A673 (cell line): ENCODE measurements at regions not wholly inside any gene's neighbourhood (a gene's known extent, or its start where the extent isn't known, plus 50 kb on each side); places are given as distances from the start of the nearest gene placed in this dataset.

Source experiments
- BruUV-seq: library from RNA; stranded (reverse); fragments of 400-500 nt; replicated peaks from 2 replicates; lab custom pipeline; 2021; lab: Mats Ljungman, UMichigan
- CTCF ChIA-PET: fragments of 300-600 bp; sonication (Branson Sonifier 250); formaldehyde crosslinking; loops from one replicate; lab custom pipeline; 2022; ENCODE audit warnings: antibody characterized with exemption; lab: Charles Lee
- POLR2A ChIA-PET: fragments of 300-600 bp; sonication (Branson Sonifier 250); formaldehyde crosslinking; loops from one replicate; lab custom pipeline; 2022; ENCODE audit warnings: antibody characterized with exemption; ENCODE audit not compliant: low non-redundant PET; lab: Charles Lee
- DNase-seq: peaks from one replicate; pipeline ENCODE4 v3.0.0-alpha.2; 2015; ENCODE audit warnings: low spot score
- H3K27ac ChIP-seq: fragments of 200-600 bp; sonication (generic); 2 replicates; pipeline ENCODE4 v1.5.1; 2016; ENCODE audit warnings: mixed run types, low read depth, mild to moderate bottlenecking, mixed read lengths, antibody characterized with exemption, low read length; ENCODE audit not compliant: poor library complexity, severe bottlenecking
- H3K27me3 ChIP-seq: fragments of 200-600 bp; sonication (generic); replicated peaks from 2 replicates; pipeline ENCODE4 v1.6.1; 2017; ENCODE audit warnings: mixed run types, low read depth, mild to moderate bottlenecking, mixed read lengths, antibody characterized with exemption, low read length; ENCODE audit not compliant: insufficient read depth, poor library complexity
- H3K36me3 ChIP-seq: fragments of 200-600 bp; sonication (generic); 2 replicates; pipeline ENCODE4 v1.6.1; 2016; ENCODE audit warnings: mixed run types, mild to moderate bottlenecking, mixed read lengths, antibody characterized with exemption, low read length; ENCODE audit not compliant: insufficient read depth, poor library complexity, severe bottlenecking
- H3K4me1 ChIP-seq: fragments of 200-600 bp; sonication (generic); 2 replicates; pipeline ENCODE4 v1.6.1; 2017; ENCODE audit warnings: mixed run types, mild to moderate bottlenecking, mixed read lengths, antibody characterized with exemption, low read length; ENCODE audit not compliant: insufficient read depth, poor library complexity, severe bottlenecking
- H3K4me3 ChIP-seq: fragments of 200-600 bp; sonication (generic); 2 replicates; pipeline ENCODE4 v1.5.1; 2016; ENCODE audit warnings: low read depth, mixed run types, mild to moderate bottlenecking, mixed read lengths, low read length; ENCODE audit not compliant: poor library complexity, severe bottlenecking
- H3K9me3 ChIP-seq: fragments of 200-600 bp; sonication (generic); 2 replicates; pipeline ENCODE4 v1.6.1; 2016; ENCODE audit warnings: mixed run types, low read depth, mild to moderate bottlenecking, mixed read lengths, antibody characterized with exemption, low read length; ENCODE audit not compliant: poor library complexity, severe bottlenecking
- CTCF ChIP-seq: fragments of 300-800, 200-600 bp; sonication (generic); conservative IDR thresholded peaks from 2 replicates; pipeline ENCODE4 v1.5.1; 2017; ENCODE audit warnings: low read depth, mild to moderate bottlenecking, antibody characterized with exemption, low read length, moderate library complexity, mixed read lengths
- EZH2 ChIP-seq: fragments of 200-600 bp; sonication (generic); IDR thresholded peaks from 2 replicates; pipeline ENCODE4 v1.6.1; 2017; ENCODE audit warnings: borderline replicate concordance, low read depth, mild to moderate bottlenecking, mixed read lengths, antibody characterized with exemption, low read length; ENCODE audit not compliant: poor library complexity, severe bottlenecking
- intact Hi-C: fragments of 100-400 bp; cut with micrococcal nuclease; formaldehyde crosslinking; loops from one replicate; pipeline ENCODE4 v1.10.0; 2022; ENCODE audit not compliant: unreplicated experiment

GRCh38 chr11:92907671-92908070 lies 61.8 kb upstream of the MTNR1B start:
- H3K36me3 ChIP-seq = no peaks in the 10 kb centered on the region
- POLR2A ChIA-PET = no interaction called here
- H3K4me1 ChIP-seq = no peaks in the 10 kb centered on the region
- DNase-seq = no peak
- intact Hi-C loops = no loop called here
- H3K4me3 ChIP-seq = no peak overlapping the region
- TF ChIP-seq CTCF = no peak
- TF ChIP-seq EZH2 = no peak
- CTCF ChIA-PET = no interaction called here
- no peak overlapping the region for H3K27ac ChIP-seq
- H3K27me3 ChIP-seq = no peaks in the 10 kb centered on the region
- no peaks in the 10 kb centered on the region for H3K9me3 ChIP-seq
- BruUV-seq = no TSS peak

GRCh38 chr11:92909214-92909613 lies 60.2 kb upstream of the MTNR1B start:
- no peak for TF ChIP-seq CTCF
- TF ChIP-seq EZH2 = no peak
- DNase-seq = no peak
- H3K9me3 ChIP-seq = no peaks in the 10 kb centered on the region
- intact Hi-C loops = no loop called here
- H3K27ac ChIP-seq = no peak overlapping the region
- H3K36me3 ChIP-seq = no peaks in the 10 kb centered on the region
- H3K4me3 ChIP-seq = no peak overlapping the region
- H3K4me1 ChIP-seq = no peaks in the 10 kb centered on the region
- CTCF ChIA-PET = no interaction called here
- POLR2A ChIA-PET = interaction anchor here (0.5 kb wide), 1 partner anchor 85 kb away, joined by 4 read pairs; no protein-coding TSS in a partner anchor
- H3K27me3 ChIP-seq = no peaks in the 10 kb centered on the region
- no TSS peak for BruUV-seq

- H3K4me1 ChIP-seq = no peaks in the 10 kb centered on the region
- no peaks in the 10 kb centered on the region for H3K27me3 ChIP-seq
- POLR2A ChIA-PET = no interaction called here
- no peak overlapping the region for H3K27ac ChIP-seq
- H3K4me3 ChIP-seq = no peak overlapping the region
- TF ChIP-seq EZH2 (no peak), CTCF (no peak)
- H3K9me3 ChIP-seq = no peaks in the 10 kb centered on the region
- no peak for DNase-seq
- no TSS peak for BruUV-seq
- CTCF ChIA-PET = no interaction called here
- no peaks in the 10 kb centered on the region for H3K36me3 ChIP-seq
- intact Hi-C loops = no loop called here
Observed at GRCh38 chr11:92911478-92911877, 58.0 kb upstream of the MTNR1B start.
